ENCODE measurements at regions not wholly inside any gene's neighbourhood (a gene's known extent, or its start where the extent isn't known, plus 50 kb on each side); places are given as distances from the start of the nearest gene placed in this dataset.

DNA sequence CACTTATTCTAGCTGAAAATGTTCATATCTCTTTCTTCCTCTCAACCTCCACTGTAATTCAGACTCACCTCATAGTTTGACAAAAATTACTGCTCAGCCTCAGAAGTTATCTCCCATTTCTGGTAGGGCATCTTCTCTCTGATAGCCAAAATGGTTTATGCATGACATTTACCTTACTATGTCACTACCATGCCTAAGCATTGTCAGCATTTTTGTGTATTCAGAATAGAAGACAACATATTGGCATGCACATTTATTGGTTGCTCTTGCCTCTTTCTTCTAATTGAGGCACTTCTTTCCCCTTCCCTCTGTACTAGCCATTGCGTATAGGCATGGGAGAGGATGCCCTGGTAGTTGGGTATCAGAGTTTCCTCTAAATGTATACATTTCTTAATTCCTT lies 406.1 kb upstream of the DCC start:
- DNase-seq (ENCODE audit: low read depth) = no peak
- H3K4me3 ChIP-seq (ENCODE audit: low read depth, low read length) = no peak overlapping the region

DNA sequence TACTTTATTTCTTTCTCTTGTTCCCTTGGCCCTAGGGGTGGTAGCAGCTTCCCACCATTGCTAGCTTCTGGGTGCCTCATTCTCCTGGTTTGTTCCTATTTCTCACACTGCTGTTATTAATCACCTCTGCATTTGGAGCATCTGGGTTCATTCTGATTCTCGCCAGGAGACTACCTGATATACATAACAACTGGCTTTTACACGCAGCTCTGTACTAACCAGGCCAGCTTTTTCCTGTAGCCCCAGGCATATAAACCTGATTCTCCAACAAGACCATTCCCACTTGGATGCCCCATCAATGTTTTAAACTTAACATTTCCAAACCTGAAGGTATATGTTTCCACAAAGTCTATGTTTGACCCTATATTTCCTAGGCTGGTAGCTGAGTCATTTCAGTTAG lies 403.9 kb upstream of the DCC start:
- DNase-seq (ENCODE audit: low read depth) = no peak
- H3K4me3 ChIP-seq (ENCODE audit: low read depth, low read length) = no peak overlapping the region

DNA sequence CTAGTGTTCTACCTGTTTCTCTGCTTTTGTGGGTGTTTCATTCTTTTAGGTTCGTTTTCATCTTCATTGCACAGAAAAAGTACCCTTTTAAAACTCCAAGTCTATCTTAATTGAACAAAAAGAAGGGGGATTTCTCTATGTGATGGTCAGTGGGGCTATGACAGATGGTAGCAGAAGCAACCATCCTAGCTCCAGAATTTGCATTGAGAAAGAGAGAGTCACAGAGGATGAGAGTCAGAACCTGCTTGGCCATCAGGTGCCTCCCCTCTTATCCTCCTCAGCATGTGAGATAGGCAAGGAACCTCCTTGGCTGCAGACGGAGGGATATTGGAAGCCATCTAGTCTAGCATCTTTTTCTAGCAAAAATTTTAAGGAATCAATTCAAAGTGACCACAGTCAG lies 398.0 kb upstream of the DCC start:
- no peak for DNase-seq (ENCODE audit: low read depth)
- H3K4me3 ChIP-seq (ENCODE audit: low read depth, low read length) = no peak overlapping the region

DNA sequence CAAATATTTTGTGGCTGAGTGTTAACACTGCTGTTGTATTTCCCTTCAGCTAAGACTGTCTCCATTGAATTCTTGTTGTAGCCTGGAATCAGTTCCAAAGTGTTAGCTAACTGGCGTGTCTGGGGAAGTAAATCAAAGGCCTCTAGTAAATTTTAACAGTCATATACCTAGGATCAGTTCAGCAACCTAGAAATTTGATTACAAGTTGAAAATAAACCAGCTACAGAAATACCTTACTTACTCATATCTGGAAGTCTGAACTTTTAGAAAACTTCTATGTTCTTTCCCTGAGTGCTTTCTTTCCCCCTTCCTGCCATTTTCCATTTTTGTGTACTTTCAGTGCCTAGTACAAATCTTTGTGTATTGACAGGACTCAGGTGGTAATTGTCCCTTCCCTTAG lies 396.7 kb upstream of the DCC start:
- H3K4me3 ChIP-seq (ENCODE audit: low read depth, low read length) = no peak overlapping the region
- DNase-seq (ENCODE audit: low read depth) = no peak

DNA sequence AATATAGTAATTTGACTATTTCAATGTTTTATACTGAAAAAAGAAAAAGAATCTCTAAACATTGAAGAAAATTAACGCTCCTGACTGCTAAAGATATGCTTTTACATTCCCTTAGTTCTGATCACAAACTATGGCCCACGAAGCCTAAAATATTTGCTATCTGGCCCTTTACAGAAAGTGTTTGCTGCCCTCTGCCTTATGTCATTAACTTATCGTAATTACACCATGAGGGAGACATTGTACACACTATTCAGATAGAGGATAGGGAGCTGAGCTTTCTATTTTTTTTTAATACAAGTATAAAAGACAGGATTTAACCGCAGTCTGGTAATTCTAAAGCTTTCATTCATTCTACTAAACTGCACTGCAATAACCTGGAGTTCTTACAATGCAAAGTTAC lies 393.1 kb upstream of the DCC start:
- no peak overlapping the region for H3K4me3 ChIP-seq (ENCODE audit: low read depth, low read length)
- DNase-seq (ENCODE audit: low read depth) = no peak

DNA sequence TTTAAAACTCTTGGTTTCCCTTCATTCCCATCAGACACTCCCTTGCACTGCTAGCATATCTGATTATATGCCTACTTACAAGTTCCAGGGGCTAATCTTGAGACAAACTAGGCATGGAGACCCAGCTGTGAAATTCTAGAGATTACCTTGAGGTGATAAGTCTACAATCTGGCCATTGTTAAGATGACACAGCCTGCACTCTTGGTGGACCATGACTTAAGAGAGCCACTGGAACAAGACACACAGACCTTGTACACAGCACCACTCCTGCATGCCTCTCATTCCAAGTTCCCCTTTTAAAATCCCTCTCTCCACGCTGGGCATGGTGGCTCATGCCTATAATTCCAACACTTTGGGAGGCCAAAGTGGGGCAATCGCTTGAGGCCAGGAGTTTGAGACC lies 387.2 kb upstream of the DCC start:
- no peak overlapping the region for H3K4me3 ChIP-seq (ENCODE audit: low read depth, low read length)
- no peak for DNase-seq (ENCODE audit: low read depth)

DNA sequence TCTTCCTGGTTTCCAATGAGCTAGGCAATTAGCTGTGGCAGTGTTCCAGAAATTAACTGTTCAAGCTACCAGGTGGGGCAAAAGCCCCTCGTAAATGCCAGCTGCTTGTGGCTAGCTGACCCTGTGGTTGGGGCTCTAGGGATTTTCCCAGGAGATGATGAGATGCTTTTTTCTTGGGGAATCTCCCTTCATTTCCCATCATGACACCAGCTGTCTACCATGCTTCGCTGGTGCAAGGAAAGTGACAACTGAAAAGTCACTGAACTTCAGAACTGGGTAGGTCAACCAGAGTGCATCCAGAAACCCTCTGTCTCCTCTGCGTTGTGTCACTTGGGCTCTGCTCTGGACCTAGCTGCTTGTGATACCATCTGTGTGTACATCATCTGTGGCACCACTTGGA lies 386.5 kb upstream of the DCC start:
- DNase-seq (ENCODE audit: low read depth) = no peak
- H3K4me3 ChIP-seq (ENCODE audit: low read depth, low read length) = no peak overlapping the region

DNA sequence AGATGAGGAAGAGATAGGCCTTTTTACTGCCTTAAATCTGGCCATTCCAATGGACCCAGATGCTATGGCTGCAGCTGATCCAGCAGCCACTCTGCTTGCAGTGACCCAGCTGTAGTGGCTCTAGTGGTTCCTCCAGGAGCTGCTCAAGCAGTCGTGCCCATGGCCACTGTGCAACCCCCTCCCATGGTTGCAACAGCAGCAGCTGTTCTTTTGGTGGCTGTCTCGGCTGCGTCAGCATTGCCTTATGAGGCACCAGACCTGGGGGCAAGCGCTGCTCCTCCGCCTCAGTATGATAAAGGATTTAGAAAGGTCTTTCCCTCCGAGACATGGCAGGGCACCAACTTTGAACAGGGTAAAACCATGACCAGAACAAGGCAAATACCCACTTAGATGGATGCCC lies 384.9 kb upstream of the DCC start:
- no peak overlapping the region for H3K4me3 ChIP-seq (ENCODE audit: low read depth, low read length)
- DNase-seq (ENCODE audit: low read depth) = no peak

DNA sequence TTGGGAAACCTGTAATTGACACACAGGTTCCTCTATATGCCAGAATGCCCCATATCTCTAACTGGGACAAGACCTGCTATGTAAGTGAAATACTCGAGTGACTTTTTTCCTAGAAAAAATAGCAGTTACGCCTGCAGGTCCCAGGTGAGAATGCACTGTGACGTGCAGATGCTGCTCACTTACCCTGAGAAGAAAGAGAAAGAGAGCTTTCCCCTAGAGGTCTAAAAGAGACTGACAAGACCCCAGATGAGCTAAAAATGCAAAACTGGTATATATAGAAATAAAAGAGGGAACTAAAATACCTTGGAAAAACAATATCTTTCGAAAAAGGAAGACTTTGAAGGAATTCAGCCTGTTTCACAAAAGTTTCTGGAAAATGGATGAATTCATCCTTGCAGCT lies 383.0 kb upstream of the DCC start:
- DNase-seq (ENCODE audit: low read depth) = no peak
- no peak overlapping the region for H3K4me3 ChIP-seq (ENCODE audit: low read depth, low read length)

DNA sequence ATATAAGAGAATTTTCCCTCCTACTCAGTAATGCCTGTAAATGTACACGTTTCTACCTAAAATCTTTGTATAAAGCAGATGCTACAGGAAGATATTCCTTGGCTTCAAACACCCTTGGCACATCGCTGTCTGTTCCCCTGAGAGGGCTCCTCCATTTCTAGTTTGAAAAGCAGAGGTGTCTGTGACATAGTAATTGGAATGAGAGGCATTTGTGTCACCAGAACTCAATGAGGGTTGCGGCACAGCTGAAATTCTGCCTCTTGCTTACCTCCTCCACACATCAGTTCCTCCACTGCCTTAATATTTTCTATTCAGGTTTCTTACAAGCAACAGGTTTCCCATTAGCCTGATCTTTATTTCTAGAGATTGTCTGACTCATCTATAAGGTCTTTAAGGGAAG lies 359.9 kb upstream of the DCC start:
- no peak for DNase-seq (ENCODE audit: low read depth)
- H3K4me3 ChIP-seq (ENCODE audit: low read depth, low read length) = no peak overlapping the region

DNA sequence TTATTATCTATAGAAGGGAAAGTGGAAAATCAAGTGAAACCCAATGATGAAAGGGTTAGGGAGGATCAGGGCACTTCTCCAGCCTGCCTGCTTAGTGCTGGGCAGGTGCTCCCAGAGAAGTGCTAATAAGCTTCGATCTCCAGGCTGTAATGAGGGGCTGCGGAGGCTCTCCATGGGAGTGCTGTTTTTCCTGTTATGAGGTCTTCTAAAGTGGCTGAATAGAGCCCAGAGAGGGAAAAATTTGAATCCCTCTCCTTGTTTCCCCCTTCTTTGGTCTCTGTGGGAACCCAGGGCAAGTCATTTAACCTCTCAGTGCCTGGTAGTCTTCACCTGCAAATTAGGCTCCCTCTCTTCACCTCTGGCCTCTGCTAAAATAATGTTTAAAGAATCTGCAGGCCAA lies 351.7 kb upstream of the DCC start:
- H3K4me3 ChIP-seq (ENCODE audit: low read depth, low read length) = no peak overlapping the region
- no peak for DNase-seq (ENCODE audit: low read depth)

DNA sequence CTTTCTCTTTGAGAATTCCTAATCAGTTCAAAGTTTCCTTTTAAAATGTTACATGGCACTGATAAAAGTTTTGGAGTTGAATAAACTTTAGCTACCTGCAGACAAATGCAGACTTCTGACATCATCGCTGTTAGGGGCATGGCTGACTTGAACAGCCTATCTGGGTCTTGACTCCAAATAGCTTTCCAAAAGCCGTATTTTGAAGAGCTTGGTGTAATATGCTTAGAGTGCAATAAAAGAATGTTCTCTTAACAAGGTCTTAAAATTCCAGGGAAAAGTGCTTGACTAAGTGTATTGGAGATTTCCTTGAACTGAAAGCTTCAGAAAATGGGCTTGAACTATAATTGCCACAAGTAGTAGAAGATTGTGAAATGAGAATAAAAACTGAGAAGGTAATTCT lies 342.9 kb upstream of the DCC start:
- no peak overlapping the region for H3K4me3 ChIP-seq (ENCODE audit: low read depth, low read length)
- DNase-seq (ENCODE audit: low read depth) = no peak

DNA sequence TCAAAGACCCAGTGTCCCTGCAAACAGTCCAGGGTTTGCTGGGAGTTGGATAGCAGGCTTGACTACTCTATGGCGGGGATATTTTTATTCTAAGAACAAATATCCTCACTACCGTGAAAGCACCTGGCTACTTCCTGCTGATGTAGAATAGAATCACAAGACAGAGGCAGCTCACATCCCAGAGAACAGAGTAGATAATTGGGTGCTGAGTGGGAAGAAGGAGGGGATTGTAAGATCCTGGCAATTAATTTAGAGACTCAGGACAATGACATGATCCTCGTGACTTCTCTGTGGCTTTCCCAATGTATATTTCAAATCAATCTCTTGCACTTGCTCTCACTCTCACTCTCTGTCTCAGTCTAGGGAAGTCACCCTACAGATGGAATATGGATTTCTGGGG lies 341.9 kb upstream of the DCC start:
- DNase-seq (ENCODE audit: low read depth) = no peak
- H3K4me3 ChIP-seq (ENCODE audit: low read depth, low read length) = no peak overlapping the region

DNA sequence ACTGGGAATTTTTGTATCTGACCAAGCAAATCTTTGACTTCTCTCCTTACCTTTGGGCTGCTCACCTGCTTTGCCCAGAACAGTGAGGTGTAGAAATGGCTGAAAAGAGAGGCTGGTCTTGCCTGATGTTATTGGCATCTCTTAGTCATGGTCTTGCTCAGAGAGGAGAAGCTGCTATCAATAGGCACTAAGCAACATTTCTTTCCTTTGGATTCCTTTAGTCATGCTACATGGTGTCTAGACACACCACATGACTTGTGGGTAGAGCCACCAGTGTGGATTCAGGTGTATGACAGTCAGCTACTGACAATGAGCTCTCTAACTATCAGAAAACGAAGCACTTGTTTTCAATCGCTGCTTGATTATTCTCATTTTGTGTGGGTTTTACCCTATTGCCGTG lies 341.3 kb upstream of the DCC start:
- no peak for DNase-seq (ENCODE audit: low read depth)
- H3K4me3 ChIP-seq (ENCODE audit: low read depth, low read length) = no peak overlapping the region

DNA sequence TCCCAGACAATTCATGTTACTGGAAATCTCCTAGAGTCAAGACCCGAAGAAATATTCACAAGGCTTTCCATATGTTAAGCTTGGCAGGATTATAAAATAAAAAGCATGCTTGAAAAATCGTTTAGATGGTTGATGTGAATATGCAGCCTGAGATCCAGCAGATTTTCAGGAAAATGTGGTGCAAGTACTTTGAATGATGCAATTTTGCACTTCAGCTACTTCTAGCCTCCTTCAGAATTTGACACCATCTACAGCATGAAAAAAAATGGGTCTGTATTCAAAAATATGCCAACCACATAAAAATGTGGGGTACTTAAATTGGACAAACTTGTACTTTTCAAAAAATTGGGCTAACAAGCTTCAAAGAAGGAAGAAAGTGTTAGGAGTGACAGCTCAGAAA lies 340.6 kb upstream of the DCC start:
- no peak for DNase-seq (ENCODE audit: low read depth)
- no peak overlapping the region for H3K4me3 ChIP-seq (ENCODE audit: low read depth, low read length)

DNA sequence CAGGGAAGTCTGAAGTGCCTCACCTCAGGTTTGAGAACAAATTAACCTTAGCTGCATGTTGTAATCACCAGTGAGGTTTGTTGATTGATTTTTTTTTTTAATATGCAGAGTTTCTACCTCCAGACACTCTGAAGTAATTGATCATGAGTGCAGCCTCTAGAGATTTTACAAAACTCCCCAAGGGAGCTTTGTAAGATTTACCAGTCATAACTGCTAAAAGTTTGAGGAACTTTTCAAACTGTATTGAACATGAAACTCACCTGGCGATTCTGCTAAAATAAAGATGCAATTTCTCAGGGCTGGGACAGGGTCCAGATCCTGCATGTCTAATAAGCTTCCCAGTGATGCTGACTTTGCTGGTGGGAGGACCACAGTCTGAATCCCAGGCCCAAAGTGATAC lies 339.6 kb upstream of the DCC start:
- no peak overlapping the region for H3K4me3 ChIP-seq (ENCODE audit: low read depth, low read length)
- no peak for DNase-seq (ENCODE audit: low read depth)

DNA sequence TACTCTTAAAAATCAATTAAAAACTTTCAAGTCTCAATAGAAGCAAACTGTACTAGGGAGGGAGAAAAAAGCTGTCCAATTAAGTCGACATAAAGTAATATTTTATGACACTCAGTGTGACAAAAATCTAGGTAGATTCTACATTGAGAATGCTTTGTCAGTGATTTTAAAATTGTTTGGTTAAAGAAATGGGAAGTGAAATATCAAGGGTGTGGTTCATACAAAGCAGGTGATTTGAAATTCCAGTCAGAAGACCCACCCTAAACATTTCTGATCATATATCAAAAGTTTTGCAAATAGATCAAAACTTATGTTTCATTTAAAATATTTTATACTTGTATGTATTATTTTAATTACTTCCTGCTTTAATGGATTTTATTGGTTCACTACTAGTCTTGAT lies 338.9 kb upstream of the DCC start:
- no peak for DNase-seq (ENCODE audit: low read depth)
- no peak overlapping the region for H3K4me3 ChIP-seq (ENCODE audit: low read depth, low read length)

DNA sequence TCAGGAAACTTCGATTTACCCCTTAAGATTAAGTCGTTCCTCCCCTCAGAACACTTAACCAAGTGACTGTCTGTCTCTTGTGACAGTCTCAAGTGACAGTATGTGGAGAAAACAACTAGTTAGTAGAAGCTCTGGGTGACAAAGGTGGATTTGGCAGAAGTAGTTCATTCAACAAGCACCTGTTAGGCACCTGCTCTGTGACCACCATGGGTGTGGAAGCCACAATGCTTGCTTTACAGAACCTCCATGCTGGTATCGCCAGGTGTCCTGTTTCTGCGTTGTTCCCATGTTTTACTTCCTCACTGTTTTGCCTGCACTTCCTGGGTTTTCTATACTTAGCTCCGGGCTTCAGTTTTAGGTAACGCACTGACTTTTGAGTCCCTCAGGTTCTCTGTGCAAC lies 337.4 kb upstream of the DCC start:
- no peak overlapping the region for H3K4me3 ChIP-seq (ENCODE audit: low read depth, low read length)
- DNase-seq (ENCODE audit: low read depth) = no peak

DNA sequence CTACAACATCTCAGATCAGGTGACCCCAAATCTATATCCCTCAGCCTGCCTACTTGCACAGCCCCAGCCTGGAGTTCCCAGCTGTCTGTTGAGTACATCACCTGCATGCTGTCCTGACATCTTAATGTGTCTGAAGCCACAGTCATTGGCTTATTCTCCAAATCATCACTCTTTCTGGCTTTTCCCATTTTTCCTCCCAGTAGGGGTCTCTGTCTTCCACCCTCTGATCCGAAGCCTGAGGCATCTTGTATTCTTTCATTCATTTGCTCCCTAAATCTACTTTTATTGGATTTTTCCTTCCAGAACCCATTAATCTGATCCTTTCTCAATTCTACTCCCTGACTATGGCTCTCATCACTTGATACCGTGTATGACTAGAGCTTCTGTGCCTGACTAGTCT lies 332.9 kb upstream of the DCC start:
- no peak overlapping the region for H3K4me3 ChIP-seq (ENCODE audit: low read depth, low read length)
- no peak for DNase-seq (ENCODE audit: low read depth)

DNA sequence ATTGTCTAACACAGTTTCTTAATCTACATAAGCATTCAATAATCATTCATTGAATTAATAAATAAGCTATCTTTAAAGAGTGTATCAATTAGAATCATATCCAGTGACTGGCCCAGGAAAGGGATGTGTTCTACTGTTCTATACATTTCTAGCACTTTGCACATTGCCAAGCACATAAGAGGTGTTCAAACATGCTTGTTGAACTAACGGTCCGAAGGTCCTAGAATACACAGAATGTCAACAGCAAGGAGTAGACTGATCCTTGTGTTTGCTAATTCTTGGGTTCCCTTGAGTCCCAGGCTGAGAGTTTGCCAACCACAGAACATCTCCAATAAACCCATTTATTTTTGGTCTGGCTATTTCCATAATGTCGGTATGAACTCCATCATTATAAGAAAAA lies 331.7 kb upstream of the DCC start:
- DNase-seq (ENCODE audit: low read depth) = no peak
- no peak overlapping the region for H3K4me3 ChIP-seq (ENCODE audit: low read depth, low read length)

DNA sequence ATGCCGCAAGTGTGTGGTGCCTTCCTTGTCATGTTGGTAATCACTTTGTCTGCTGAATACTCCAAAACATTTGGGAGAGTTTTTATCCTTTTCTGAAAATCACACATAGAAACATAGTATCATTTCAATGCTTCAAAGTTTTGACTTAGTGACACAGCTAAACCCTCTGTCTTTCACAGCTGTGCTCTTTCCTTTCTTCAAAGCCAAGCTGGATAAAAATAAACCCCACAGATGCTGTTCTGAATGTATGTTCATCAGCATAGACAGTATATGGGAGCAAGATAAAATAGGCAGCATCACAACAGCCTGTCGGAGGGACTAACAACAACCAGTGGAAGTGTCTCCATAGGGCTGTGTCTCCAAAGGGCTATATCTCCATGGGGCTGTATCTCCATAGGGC lies 331.3 kb upstream of the DCC start:
- DNase-seq (ENCODE audit: low read depth) = no peak
- no peak overlapping the region for H3K4me3 ChIP-seq (ENCODE audit: low read depth, low read length)

DNA sequence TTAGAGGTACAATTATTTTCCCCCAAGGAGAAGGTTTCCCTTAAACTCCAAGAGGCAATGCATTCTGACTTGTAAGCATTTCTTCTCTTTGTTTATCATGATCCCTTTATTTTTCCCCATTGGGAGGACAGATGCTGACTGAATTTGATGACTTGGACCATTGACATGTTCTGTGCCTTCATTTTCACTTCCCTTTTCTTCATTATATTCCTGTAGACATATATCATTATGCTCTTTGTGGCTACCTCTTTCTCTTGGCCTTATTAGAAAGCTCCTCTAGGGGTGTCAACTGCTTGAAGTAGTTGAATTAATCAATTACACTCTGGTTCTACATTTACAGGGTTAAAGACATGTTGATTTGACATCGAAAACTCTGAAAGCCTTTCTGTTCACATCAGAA lies 330.0 kb upstream of the DCC start:
- DNase-seq (ENCODE audit: low read depth) = no peak
- H3K4me3 ChIP-seq (ENCODE audit: low read depth, low read length) = no peak overlapping the region

Measured in skeletal muscle cell (primary cell).